ENCODE measurements at regions not wholly inside any gene's neighbourhood (a gene's known extent, or its start where the extent isn't known, plus 50 kb on each side); places are given as distances from the start of the nearest gene placed in this dataset.

DNA sequence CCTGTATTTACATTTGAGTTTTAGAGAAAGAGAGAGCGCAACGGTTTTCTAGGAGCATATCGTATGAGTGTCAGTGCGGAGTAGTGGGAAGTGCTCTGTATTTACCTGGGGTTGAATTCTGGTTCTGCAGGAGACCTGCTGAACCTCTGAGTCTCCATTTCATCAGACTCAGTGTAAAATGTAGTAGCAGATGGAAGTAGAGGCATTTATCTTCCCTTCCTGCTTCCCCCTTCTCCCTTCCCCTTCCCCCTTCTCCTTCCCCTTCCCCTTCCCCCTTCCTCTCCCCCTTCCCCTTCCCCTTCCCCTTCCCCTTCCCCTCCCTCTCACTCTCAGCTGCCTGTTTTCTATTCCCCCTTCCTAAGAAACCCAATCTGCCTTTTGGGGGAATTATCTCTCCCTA lies 426.9 kb downstream of the NPIPA7 start:
- no peaks in the 10 kb centered on the region for H3K36me3 ChIP-seq
- ATAC-seq (no peak), DNase-seq (no peak)
- TF ChIP-seq, protein P1, sequence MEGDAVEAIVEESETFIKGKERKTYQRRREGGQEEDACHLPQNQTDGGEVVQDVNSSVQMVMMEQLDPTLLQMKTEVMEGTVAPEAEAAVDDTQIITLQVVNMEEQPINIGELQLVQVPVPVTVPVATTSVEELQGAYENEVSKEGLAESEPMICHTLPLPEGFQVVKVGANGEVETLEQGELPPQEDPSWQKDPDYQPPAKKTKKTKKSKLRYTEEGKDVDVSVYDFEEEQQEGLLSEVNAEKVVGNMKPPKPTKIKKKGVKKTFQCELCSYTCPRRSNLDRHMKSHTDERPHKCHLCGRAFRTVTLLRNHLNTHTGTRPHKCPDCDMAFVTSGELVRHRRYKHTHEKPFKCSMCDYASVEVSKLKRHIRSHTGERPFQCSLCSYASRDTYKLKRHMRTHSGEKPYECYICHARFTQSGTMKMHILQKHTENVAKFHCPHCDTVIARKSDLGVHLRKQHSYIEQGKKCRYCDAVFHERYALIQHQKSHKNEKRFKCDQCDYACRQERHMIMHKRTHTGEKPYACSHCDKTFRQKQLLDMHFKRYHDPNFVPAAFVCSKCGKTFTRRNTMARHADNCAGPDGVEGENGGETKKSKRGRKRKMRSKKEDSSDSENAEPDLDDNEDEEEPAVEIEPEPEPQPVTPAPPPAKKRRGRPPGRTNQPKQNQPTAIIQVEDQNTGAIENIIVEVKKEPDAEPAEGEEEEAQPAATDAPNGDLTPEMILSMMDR (IDR thresholded peaks at IDR 0.05), result no peak
- H3K4me1 ChIP-seq, result no peaks in the 10 kb centered on the region
- intact Hi-C loops (cut with DNase I), result no loop called here
- H3K9me3 ChIP-seq, result peaks cover 0 to 6% of the 10 kb centered on the region in 2 donors
- no peak overlapping the region for H3K27ac ChIP-seq
- no peak overlapping the region for H3K4me3 ChIP-seq
- H3K27me3 ChIP-seq, result no peaks in the 10 kb centered on the region

DNA sequence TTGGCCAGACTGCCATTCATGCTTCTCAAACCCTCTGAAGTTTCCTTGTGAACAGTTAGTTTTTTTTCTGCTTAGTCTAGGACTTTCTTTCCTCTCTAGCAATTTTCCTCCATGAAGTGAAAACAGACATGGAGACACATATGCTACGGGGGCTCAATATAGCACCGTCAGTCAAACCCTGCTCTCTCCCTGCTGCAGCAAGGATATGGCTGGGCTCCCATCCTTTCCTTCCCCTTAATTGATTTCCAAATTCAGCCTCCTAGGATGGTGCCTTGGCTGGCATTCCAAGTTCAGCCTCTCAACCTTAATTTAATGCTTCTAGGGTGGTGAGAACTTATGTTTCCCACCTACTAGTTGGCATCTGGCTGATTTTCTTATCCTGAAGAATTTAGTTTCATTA lies 436.7 kb downstream of the NPIPA7 start:
- no peak for DNase-seq
- no peaks in the 10 kb centered on the region for H3K36me3 ChIP-seq

DNA sequence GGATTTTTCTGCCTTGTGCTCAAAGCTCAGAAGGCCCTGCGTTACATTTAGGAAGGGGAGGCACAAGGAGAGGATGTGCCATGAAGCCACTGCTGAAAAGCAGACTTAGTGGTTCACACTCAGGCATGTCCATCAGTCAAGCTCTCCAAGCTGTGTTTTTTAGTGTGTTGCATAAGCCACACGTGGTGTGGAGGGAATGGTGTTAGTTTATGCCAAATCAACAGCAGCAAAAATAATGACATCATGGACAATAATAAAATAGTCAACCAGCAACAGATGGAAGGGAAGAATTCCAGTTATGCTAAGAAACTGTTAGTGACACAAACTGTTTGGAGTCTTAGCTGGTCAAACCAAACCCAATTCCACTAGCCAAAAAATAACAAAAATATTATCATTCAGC lies 438.3 kb downstream of the NPIPA7 start:
- intact Hi-C loops (cut with DNase I), result no loop called here
- H3K9me3 ChIP-seq, result peaks cover 0 to 18% of the 10 kb centered on the region in 2 donors
- no peak overlapping the region for H3K4me3 ChIP-seq
- H3K4me1 ChIP-seq, result no peaks in the 10 kb centered on the region
- no peaks in the 10 kb centered on the region for H3K27me3 ChIP-seq
- TF ChIP-seq, protein P1 (IDR thresholded peaks at IDR 0.05), result no peak
- H3K27ac ChIP-seq, result no peak overlapping the region
- H3K36me3 ChIP-seq, result no peaks in the 10 kb centered on the region
- ATAC-seq (no peak), DNase-seq (peak in 1 of 4 donors; percentile 1)

More for the DNA sequence above, 436.7 kb downstream of the NPIPA7 start:
- H3K4me3 ChIP-seq, result no peak overlapping the region
- no peaks in the 10 kb centered on the region for H3K4me1 ChIP-seq
- no peaks in the 10 kb centered on the region for H3K27me3 ChIP-seq
- H3K9me3 ChIP-seq, result peaks cover 0 to 4% of the 10 kb centered on the region in 2 donors
- TF ChIP-seq, protein P1 (IDR thresholded peaks at IDR 0.05), result no peak
- intact Hi-C loops (cut with DNase I), result no loop called here
- no peak for ATAC-seq
- H3K27ac ChIP-seq, result no peak overlapping the region

DNA sequence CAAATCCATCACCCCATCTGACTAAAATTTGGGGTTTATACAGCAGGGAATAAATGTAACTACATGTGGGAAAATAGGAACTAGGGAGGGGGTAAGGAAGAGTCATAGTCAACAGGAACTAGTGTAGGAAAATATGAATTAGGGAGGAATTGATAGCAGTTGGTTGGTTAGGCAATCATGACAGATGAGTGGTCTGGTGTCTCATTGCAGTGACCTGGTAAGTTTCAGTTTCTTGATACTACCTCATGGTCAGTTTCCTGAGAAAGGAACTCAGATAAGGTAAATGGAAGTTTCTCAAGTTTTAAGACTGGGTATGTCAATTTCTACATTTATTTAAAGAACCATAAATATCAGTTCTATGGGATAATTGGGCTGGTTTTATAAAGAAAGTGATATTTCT lies 442.3 kb downstream of the NPIPA7 start:
- intact Hi-C loops (cut with DNase I), result no loop called here
- H3K36me3 ChIP-seq, result no peaks in the 10 kb centered on the region
- no peak overlapping the region for H3K4me3 ChIP-seq
- no peaks in the 10 kb centered on the region for H3K4me1 ChIP-seq
- no peak overlapping the region for H3K27ac ChIP-seq
- no peak for ATAC-seq
- peaks cover 0 to 18% of the 10 kb centered on the region in 2 donors for H3K9me3 ChIP-seq
- DNase-seq, result no peak
- TF ChIP-seq, protein P1 (IDR thresholded peaks at IDR 0.05), result no peak
- H3K27me3 ChIP-seq, result no peaks in the 10 kb centered on the region

DNA sequence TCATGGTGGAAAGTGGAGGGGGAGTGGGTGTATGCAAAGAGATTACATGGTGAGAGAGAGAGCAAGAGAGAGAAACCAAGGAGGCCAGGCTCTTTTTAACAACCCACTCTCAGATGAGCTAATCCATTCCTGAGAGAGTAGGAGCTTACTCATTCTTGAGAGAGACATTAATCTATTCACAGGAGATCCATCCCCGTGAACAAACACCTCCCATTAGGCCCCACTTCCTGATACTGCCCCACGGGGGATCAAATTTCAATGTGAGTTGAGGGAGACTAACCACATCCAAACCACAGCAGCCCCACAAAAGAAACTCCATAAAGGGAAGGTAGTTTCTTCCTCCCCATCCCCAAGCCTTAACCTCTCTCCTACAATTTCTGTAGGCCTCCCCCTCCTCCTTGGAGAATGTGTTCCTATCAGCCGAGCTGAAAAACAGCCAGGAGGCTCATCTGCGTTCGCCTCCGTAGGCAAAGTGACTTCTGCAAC lies 450.0 kb downstream of the NPIPA7 start:
- TF ChIP-seq, protein P1 (IDR thresholded peaks at IDR 0.05), result no peak
- no peak overlapping the region for H3K4me3 ChIP-seq
- intact Hi-C loops (cut with DNase I), result no loop called here
- H3K4me1 ChIP-seq, result no peaks in the 10 kb centered on the region
- H3K9me3 ChIP-seq, result no peaks in the 10 kb centered on the region
- DNase-seq (no peak), ATAC-seq (no peak)
- H3K27ac ChIP-seq, result no peak overlapping the region
- peaks cover 0 to 4% of the 10 kb centered on the region in 2 donors for H3K27me3 ChIP-seq
- no peaks in the 10 kb centered on the region for H3K36me3 ChIP-seq
